Neural cell (in vitro differentiated cells): ENCODE measurements at regions not wholly inside any gene's neighbourhood (a gene's known extent, or its start where the extent isn't known, plus 50 kb on each side); places are given as distances from the start of the nearest gene placed in this dataset.

Source experiments
- H2AFZ ChIP-seq: fragments of 200-600, 300-800 bp; sonication (generic), shearing (Covaris generic); 2 replicates; pipeline ENCODE4 v1.6.0; 2014; ENCODE audit warnings: low read depth, mild to moderate bottlenecking, antibody characterized with exemption, low read length, moderate library complexity
- H3F3A ChIP-seq: fragments of 200-600 bp; shearing (Covaris generic); 2 replicates; pipeline ENCODE4 v1.6.1; 2016; ENCODE audit warnings: mild to moderate bottlenecking, moderate library complexity, mixed read lengths, antibody characterized with exemption, low read length; ENCODE audit not compliant: insufficient read depth, poor library complexity, severe bottlenecking
- H3K27ac ChIP-seq: fragments of 200-600, 300-800 bp; sonication (generic), shearing (Covaris generic); 2 replicates; pipeline ENCODE4 v1.5.1; 2014; ENCODE audit warnings: mild to moderate bottlenecking, low read length, moderate library complexity
- H3K27me3 ChIP-seq: fragments of 300-800, 200-600 bp; sonication (generic), shearing (Covaris generic); 2 replicates; pipeline ENCODE4 v1.6.0; 2014; ENCODE audit warnings: mild to moderate bottlenecking, low read depth, low read length, moderate library complexity; ENCODE audit not compliant: insufficient read depth
- H3K36me3 ChIP-seq: fragments of 300-800, 200-600 bp; sonication (generic), shearing (Covaris generic); 2 replicates; pipeline ENCODE4 v1.5.1; 2014; ENCODE audit warnings: mild to moderate bottlenecking, antibody characterized with exemption, low read length, moderate library complexity; ENCODE audit not compliant: insufficient read depth
- H3K4me2 ChIP-seq: fragments of 300-800, 200-600 bp; sonication (generic), shearing (Covaris generic); 2 replicates; pipeline ENCODE4 v1.6.0; 2014; ENCODE audit warnings: mild to moderate bottlenecking, low read length
- H3K4me3 ChIP-seq: fragments of 300-800, 200-600 bp; sonication (generic), shearing (Covaris generic); 2 replicates; pipeline ENCODE4 v1.5.1; 2014; ENCODE audit warnings: mild to moderate bottlenecking, low read length, moderate library complexity
- H3K79me2 ChIP-seq: fragments of 200-600 bp; shearing (Covaris generic); replicated peaks from 2 replicates; pipeline ENCODE4 v1.6.0; 2014; ENCODE audit warnings: mild to moderate bottlenecking, low read length, moderate library complexity; ENCODE audit not compliant: insufficient read depth
- H3K9ac ChIP-seq: fragments of 300-800, 200-600 bp; sonication (generic), shearing (Covaris generic); 2 replicates; pipeline ENCODE4 v1.6.1; 2016; ENCODE audit warnings: mild to moderate bottlenecking, low read length, mixed read lengths
- H3K9me2 ChIP-seq: fragments of 200-600 bp; shearing (Covaris generic); 2 replicates; pipeline ENCODE4 v1.6.1; 2016; ENCODE audit warnings: mild to moderate bottlenecking, low read length, mixed read lengths; ENCODE audit not compliant: insufficient read depth
- H3K9me3 ChIP-seq: fragments of 200-600, 300-800 bp; sonication (generic), shearing (Covaris generic); 2 replicates; pipeline ENCODE4 v1.6.1; 2016; ENCODE audit warnings: mild to moderate bottlenecking, mixed run types, low read length, moderate library complexity, mixed read lengths
- H4K20me1 ChIP-seq: fragments of 200-600 bp; shearing (Covaris generic); 2 replicates; pipeline ENCODE4 v1.6.1; 2016; ENCODE audit warnings: mild to moderate bottlenecking, mixed run types; ENCODE audit not compliant: insufficient read depth
- EP300 ChIP-seq: fragments of 450-650 bp; conservative IDR thresholded peaks from 2 replicates; pipeline ENCODE4 v1.6.1; 2014; ENCODE audit warnings: antibody characterized with exemption, mild to moderate bottlenecking, moderate library complexity; ENCODE audit not compliant: poor library complexity, severe bottlenecking
- EZH2 ChIP-seq: fragments of 200-600, 300-800 bp; shearing (Covaris generic), sonication (generic); IDR thresholded peaks from 2 replicates; pipeline ENCODE4 v1.6.1; 2014; ENCODE audit warnings: antibody characterized with exemption, low read length, borderline replicate concordance, mild to moderate bottlenecking; ENCODE audit not compliant: insufficient read depth, poor library complexity, severe bottlenecking
- MXI1 ChIP-seq: fragments of 450-650 bp; conservative IDR thresholded peaks from 2 replicates; pipeline ENCODE4 v1.6.1; 2014; ENCODE audit warnings: antibody characterized with exemption, mild to moderate bottlenecking; ENCODE audit not compliant: poor library complexity, severe bottlenecking
- POLR2AphosphoS5 ChIP-seq: IDR thresholded peaks from 2 replicates; pipeline ENCODE4 v1.6.1; 2012
- RAD21 ChIP-seq: fragments of 450-650 bp; conservative IDR thresholded peaks from 2 replicates; pipeline ENCODE4 v1.6.1; 2014; ENCODE audit warnings: antibody characterized with exemption, mild to moderate bottlenecking, moderate library complexity
- SMC3 ChIP-seq: fragments of 450-650 bp; conservative IDR thresholded peaks from 2 replicates; pipeline ENCODE4 v1.6.1; 2014; ENCODE audit warnings: antibody characterized with exemption, mild to moderate bottlenecking, moderate library complexity; ENCODE audit not compliant: poor library complexity
- TAF1 ChIP-seq: IDR thresholded peaks from 2 replicates; pipeline ENCODE4 v1.6.1; 2012; ENCODE audit warnings: low read depth
- TF ChIP-seq, protein P1 (sequence below): fragments of 450-650 bp; IDR thresholded peaks from 2 replicates; pipeline ENCODE4 v1.5.1; 2014; ENCODE audit warnings: antibody characterized with exemption, mild to moderate bottlenecking, moderate library complexity; ENCODE audit not compliant: poor library complexity, severe bottlenecking
- TF ChIP-seq, protein P2 (sequence below): IDR thresholded peaks from 2 replicates; pipeline ENCODE4 v1.6.1; 2012; ENCODE audit warnings: borderline replicate concordance

DNA sequence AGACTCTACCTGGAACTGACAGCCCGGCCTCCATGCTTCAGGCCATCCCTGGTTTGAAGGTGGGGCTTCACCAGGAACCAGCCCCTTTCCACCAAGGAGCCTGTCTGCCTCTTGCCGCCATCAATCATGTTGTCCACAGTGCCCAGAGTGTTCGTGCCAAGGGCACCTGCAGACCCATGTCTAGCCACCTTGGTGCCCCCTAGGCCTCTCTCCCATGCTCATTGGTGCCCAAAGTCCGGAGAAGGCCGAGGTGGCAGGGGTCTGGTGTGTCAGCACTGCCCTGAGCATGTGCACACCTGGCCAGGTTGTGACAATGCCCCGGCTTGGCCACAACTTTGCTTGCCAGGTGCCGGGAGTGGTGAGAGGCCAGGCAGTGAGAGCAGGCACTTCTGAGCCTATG, 114.8 kb downstream of the COPS8 start:
- no peaks in the 10 kb centered on the region for H3K79me2 ChIP-seq
- no peaks in the 10 kb centered on the region for H3K9me2 ChIP-seq
- H3K9me3 ChIP-seq = no peaks in the 10 kb centered on the region
- H3K4me2 ChIP-seq = no peak overlapping the region
- H2AFZ ChIP-seq = no peak overlapping the region
- no peaks in the 10 kb centered on the region for H3K27me3 ChIP-seq
- H3K27ac ChIP-seq = no peak overlapping the region
- TF ChIP-seq SMC3 (no peak), POLR2AphosphoS5 (no peak), RAD21 (no peak), MXI1 (no peak), EZH2 (no peak), TAF1 (no peak), EP300 (no peak)
- TF ChIP-seq, protein P1, sequence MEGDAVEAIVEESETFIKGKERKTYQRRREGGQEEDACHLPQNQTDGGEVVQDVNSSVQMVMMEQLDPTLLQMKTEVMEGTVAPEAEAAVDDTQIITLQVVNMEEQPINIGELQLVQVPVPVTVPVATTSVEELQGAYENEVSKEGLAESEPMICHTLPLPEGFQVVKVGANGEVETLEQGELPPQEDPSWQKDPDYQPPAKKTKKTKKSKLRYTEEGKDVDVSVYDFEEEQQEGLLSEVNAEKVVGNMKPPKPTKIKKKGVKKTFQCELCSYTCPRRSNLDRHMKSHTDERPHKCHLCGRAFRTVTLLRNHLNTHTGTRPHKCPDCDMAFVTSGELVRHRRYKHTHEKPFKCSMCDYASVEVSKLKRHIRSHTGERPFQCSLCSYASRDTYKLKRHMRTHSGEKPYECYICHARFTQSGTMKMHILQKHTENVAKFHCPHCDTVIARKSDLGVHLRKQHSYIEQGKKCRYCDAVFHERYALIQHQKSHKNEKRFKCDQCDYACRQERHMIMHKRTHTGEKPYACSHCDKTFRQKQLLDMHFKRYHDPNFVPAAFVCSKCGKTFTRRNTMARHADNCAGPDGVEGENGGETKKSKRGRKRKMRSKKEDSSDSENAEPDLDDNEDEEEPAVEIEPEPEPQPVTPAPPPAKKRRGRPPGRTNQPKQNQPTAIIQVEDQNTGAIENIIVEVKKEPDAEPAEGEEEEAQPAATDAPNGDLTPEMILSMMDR = no peak
- TF ChIP-seq, protein P2, sequence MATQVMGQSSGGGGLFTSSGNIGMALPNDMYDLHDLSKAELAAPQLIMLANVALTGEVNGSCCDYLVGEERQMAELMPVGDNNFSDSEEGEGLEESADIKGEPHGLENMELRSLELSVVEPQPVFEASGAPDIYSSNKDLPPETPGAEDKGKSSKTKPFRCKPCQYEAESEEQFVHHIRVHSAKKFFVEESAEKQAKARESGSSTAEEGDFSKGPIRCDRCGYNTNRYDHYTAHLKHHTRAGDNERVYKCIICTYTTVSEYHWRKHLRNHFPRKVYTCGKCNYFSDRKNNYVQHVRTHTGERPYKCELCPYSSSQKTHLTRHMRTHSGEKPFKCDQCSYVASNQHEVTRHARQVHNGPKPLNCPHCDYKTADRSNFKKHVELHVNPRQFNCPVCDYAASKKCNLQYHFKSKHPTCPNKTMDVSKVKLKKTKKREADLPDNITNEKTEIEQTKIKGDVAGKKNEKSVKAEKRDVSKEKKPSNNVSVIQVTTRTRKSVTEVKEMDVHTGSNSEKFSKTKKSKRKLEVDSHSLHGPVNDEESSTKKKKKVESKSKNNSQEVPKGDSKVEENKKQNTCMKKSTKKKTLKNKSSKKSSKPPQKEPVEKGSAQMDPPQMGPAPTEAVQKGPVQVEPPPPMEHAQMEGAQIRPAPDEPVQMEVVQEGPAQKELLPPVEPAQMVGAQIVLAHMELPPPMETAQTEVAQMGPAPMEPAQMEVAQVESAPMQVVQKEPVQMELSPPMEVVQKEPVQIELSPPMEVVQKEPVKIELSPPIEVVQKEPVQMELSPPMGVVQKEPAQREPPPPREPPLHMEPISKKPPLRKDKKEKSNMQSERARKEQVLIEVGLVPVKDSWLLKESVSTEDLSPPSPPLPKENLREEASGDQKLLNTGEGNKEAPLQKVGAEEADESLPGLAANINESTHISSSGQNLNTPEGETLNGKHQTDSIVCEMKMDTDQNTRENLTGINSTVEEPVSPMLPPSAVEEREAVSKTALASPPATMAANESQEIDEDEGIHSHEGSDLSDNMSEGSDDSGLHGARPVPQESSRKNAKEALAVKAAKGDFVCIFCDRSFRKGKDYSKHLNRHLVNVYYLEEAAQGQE = no peak
- no peaks in the 10 kb centered on the region for H4K20me1 ChIP-seq
- no peak overlapping the region for H3K9ac ChIP-seq
- H3K36me3 ChIP-seq = no peaks in the 10 kb centered on the region
- no peaks in the 10 kb centered on the region for H3F3A ChIP-seq
- no peak overlapping the region for H3K4me3 ChIP-seq

DNA sequence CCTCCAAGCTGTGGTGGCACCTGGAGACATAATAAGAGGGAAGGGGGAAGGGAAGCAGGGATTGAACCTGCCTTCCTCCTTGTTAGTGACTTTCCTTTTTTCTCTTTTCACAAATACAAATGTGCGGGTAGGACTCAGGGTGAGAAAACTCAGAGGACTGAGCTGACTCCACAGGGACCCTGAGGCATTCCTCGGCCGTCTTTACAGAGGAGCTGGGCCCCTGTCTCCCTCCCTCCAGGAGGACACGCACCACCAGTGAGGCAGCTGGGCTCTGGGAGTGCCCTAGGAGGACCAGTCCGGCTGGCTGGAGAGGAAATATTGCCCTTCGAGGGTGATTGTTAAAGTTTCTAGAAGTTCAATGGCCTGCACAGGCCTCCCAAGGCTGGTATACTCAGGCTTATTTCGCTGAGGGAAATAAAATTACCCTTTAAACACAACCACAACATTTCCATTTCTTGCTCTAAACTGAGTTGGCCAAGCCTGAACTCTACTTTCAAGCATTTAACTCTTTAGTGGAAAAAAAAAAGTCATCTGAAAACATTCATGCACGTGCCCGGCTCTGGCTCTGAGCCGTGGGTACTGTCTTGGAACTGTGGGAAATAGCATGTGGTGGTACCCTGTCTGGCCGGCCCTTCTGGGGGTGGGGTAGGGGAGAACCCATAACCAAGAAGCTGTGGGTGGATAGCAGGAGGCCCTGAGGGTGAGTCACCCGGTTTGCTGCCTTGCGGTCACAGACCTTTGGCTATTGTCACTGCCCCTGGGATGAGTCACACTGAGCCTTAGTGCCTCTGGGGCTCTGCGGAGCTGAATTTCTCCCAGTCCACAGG, 116.0 kb downstream of the COPS8 start:
- H3K9ac ChIP-seq = no peak overlapping the region
- H4K20me1 ChIP-seq = no peaks in the 10 kb centered on the region
- no peak overlapping the region for H3K27ac ChIP-seq
- H2AFZ ChIP-seq = no peak overlapping the region
- H3K4me3 ChIP-seq = no peak overlapping the region
- no peaks in the 10 kb centered on the region for H3K9me2 ChIP-seq
- no peaks in the 10 kb centered on the region for H3K79me2 ChIP-seq
- no peaks in the 10 kb centered on the region for H3K27me3 ChIP-seq
- H3F3A ChIP-seq = no peaks in the 10 kb centered on the region
- TF ChIP-seq, protein P2 = no peak
- TF ChIP-seq EP300 = no peak
- TF ChIP-seq EZH2 = no peak
- TF ChIP-seq, protein P1 = no peak
- no peak for TF ChIP-seq SMC3
- no peak overlapping the region for H3K4me2 ChIP-seq
- H3K36me3 ChIP-seq = no peaks in the 10 kb centered on the region
- H3K9me3 ChIP-seq = no peaks in the 10 kb centered on the region
